HCT116 (cell line): ENCODE measurements at regions not wholly inside any gene's neighbourhood (a gene's known extent, or its start where the extent isn't known, plus 50 kb on each side); places are given as distances from the start of the nearest gene placed in this dataset.

Source experiments
- ATAC-seq: fragments of 200-7000 bp; cut with Tn5 transposase; 2 replicates; pipeline ENCODE4 v1.9.1; 2020; ENCODE audit warnings: mild to moderate bottlenecking, moderate library complexity
- BruUV-seq: library from RNA; stranded (reverse); fragments of 400-500 nt; replicated peaks from 2 replicates; lab custom pipeline; 2021; lab: Mats Ljungman, UMichigan
- CTCF ChIA-PET: fragments of 300-600 bp; sonication (Branson Sonifier 250); formaldehyde crosslinking; loops from one replicate; lab custom pipeline; 2021; ENCODE audit warnings: antibody characterized with exemption; lab: Charles Lee
- POLR2A ChIA-PET: fragments of 300-600, 350-600 bp; sonication (Branson Sonifier 250); formaldehyde crosslinking; loops from one replicate; lab custom pipeline; 2021; ENCODE audit warnings: antibody characterized with exemption; lab: Charles Lee
- RAD21 ChIA-PET, 2 experiments: fragments of 300-600 bp; sonication (Branson Sonifier 250); formaldehyde crosslinking; loops; one replicate each; lab custom pipeline; 2023; ENCODE audit warnings: low total read pairs in 2 of 2; ENCODE audit not compliant: uncharacterized antibody in 2 of 2, unreplicated experiment in 2 of 2, low non-redundant PET in 1 of 2; lab: Charles Lee
- DNase-seq: peaks from one replicate; pipeline ENCODE4 v3.0.0-alpha.2; 2010; ENCODE audit warnings: low read depth, low spot score
- H2AFZ ChIP-seq: fragments of 200-600 bp; shearing (Covaris generic), sonication (generic); 2 replicates; pipeline ENCODE4 v1.6.1; 2017; ENCODE audit warnings: low read depth, mixed run types, mixed read lengths, antibody characterized with exemption, low read length; ENCODE audit not compliant: poor library complexity, severe bottlenecking
- H3K27ac ChIP-seq: 2 replicates; pipeline ENCODE4 v1.5.1; 2012; ENCODE audit warnings: low read depth, low read length
- H3K27me3 ChIP-seq: fragments of 200-600 bp; sonication (generic); 2 replicates; pipeline ENCODE4 v1.6.1; 2016; ENCODE audit warnings: mixed run types, low read length, mixed read lengths; ENCODE audit not compliant: insufficient read depth
- H3K36me3 ChIP-seq, 2 experiments: fragments of 200-500 bp in 1 of 2; fragments of 200-600 bp in 1 of 2; sonication (Bioruptor generic) in 1 of 2; sonication (generic) in 1 of 2; 2 replicates each; pipeline versions ENCODE4 v1.5.1 to v1.6.1; 2014 to 2016; ENCODE audit warnings: low read length in 2 of 2, inconsistent platforms in 1 of 2, mixed read lengths in 1 of 2, mixed run types in 1 of 2; ENCODE audit not compliant: insufficient read depth in 2 of 2, control insufficient read depth in 1 of 2
- H3K4me1 ChIP-seq, 2 experiments: fragments of 200-600 bp in 1 of 2; sonication (generic) in 1 of 2; 2 replicates each; pipeline versions ENCODE4 v1.5.1 to v1.6.1; 2012 to 2017; ENCODE audit warnings: low read length in 2 of 2, inconsistent platforms in 1 of 2, mild to moderate bottlenecking in 1 of 2, mixed read lengths in 1 of 2, mixed run types in 1 of 2, moderate library complexity in 1 of 2; ENCODE audit not compliant: insufficient read depth in 2 of 2, control insufficient read depth in 1 of 2
- H3K4me2 ChIP-seq: fragments of 200-600 bp; sonication (generic); 2 replicates; pipeline ENCODE4 v1.6.1; 2017; ENCODE audit warnings: mixed run types, low read length, mixed read lengths
- H3K4me3 ChIP-seq, 2 experiments: fragments of 200-600 bp in 1 of 2; sonication (generic) in 1 of 2; replicated peaks in 1 of 2; 2 replicates each; pipeline ENCODE4 v1.5.1; 2011 to 2016; ENCODE audit warnings: low read length in 2 of 2, control low read depth in 1 of 2, low read depth in 1 of 2, mild to moderate bottlenecking in 1 of 2, mixed read lengths in 1 of 2, mixed run types in 1 of 2
- H3K79me2 ChIP-seq: fragments of 200-600 bp; sonication (generic); 2 replicates; pipeline ENCODE4 v1.6.1; 2017; ENCODE audit warnings: mild to moderate bottlenecking, mixed run types, low read length, moderate library complexity, mixed read lengths; ENCODE audit not compliant: insufficient read depth
- H3K9ac ChIP-seq: fragments of 200-600 bp; sonication (generic); 2 replicates; pipeline ENCODE4 v1.6.1; 2016; ENCODE audit warnings: low read length, mixed read lengths
- H3K9me2 ChIP-seq: fragments of 200-600 bp; sonication (generic), shearing (Covaris generic); 2 replicates; pipeline ENCODE4 v1.6.1; 2017; ENCODE audit warnings: mixed run types, mild to moderate bottlenecking, moderate library complexity; ENCODE audit not compliant: insufficient read depth
- H3K9me3 ChIP-seq, 2 experiments: fragments of 200-500 bp in 1 of 2; fragments of 200-600 bp in 1 of 2; sonication (Bioruptor generic) in 1 of 2; sonication (generic) in 1 of 2; 2 replicates each; pipeline ENCODE4 v1.6.1; 2014 to 2017; ENCODE audit warnings: low read length in 2 of 2, mixed read lengths in 2 of 2, inconsistent platforms in 1 of 2, low read depth in 1 of 2, mild to moderate bottlenecking in 1 of 2, mixed run types in 1 of 2, moderate library complexity in 1 of 2; ENCODE audit not compliant: control insufficient read depth in 1 of 2, insufficient read depth in 1 of 2
- H4K20me1 ChIP-seq: fragments of 200-600 bp; sonication (generic), shearing (Covaris generic); 2 replicates; pipeline ENCODE4 v1.6.1; 2017; ENCODE audit warnings: mixed run types, mild to moderate bottlenecking, moderate library complexity; ENCODE audit not compliant: insufficient read depth
- CEBPB ChIP-seq: IDR thresholded peaks from 2 replicates; pipeline ENCODE4 v1.6.1; 2012; ENCODE audit warnings: low read depth
- EGR1 ChIP-seq: IDR thresholded peaks from 2 replicates; pipeline ENCODE4 v1.6.1; 2012; ENCODE audit warnings: low read depth
- EZH2 ChIP-seq: fragments of 200-600 bp; sonication (generic); IDR thresholded peaks from 2 replicates; pipeline ENCODE4 v1.6.1; 2017; ENCODE audit warnings: antibody characterized with exemption, mixed run types
- EZH2phosphoT487 ChIP-seq: fragments of 200-600 bp; IDR thresholded peaks from 2 replicates; pipeline ENCODE4 v1.6.1; 2018; ENCODE audit warnings: antibody characterized with exemption, borderline replicate concordance
- JUND ChIP-seq: IDR thresholded peaks from 2 replicates; pipeline ENCODE4 v1.6.1; 2012
- POLR2A ChIP-seq: IDR thresholded peaks from 2 replicates; pipeline ENCODE4 v1.7.0; 2011; ENCODE audit warnings: borderline replicate concordance; ENCODE audit not compliant: insufficient read depth, insufficient read length; ENCODE audit errors: extremely low read depth
- RAD21 ChIP-seq: IDR thresholded peaks from 2 replicates; pipeline ENCODE4 v1.6.1; 2012; ENCODE audit warnings: low read depth, mild to moderate bottlenecking
- SIN3A ChIP-seq: IDR thresholded peaks from 2 replicates; pipeline ENCODE4 v1.6.1; 2012; ENCODE audit warnings: low read depth
- SRF ChIP-seq: IDR thresholded peaks from 2 replicates; pipeline ENCODE4 v1.6.1; 2012; ENCODE audit warnings: low read depth
- TCF7L2 ChIP-seq: IDR thresholded peaks from 2 replicates; pipeline ENCODE4 v1.7.0; 2011; ENCODE audit warnings: borderline replicate concordance, inconsistent platforms; ENCODE audit not compliant: insufficient read depth, insufficient read length; ENCODE audit errors: extremely low read depth
- YY1 ChIP-seq: IDR thresholded peaks from 2 replicates; pipeline ENCODE4 v1.6.1; 2011; ENCODE audit warnings: low read length, low read depth, moderate library complexity, mild to moderate bottlenecking; ENCODE audit not compliant: insufficient replicate concordance; ENCODE audit errors: extremely low read depth
- ZFX ChIP-seq: fragments of 450-650 bp; IDR thresholded peaks from 2 replicates; pipeline ENCODE4 v1.6.1; 2017
- ZNF274 ChIP-seq: fragments of 200-500 bp; sonication (Bioruptor generic); IDR thresholded peaks from 2 replicates; pipeline ENCODE4 v1.6.1; 2014; ENCODE audit warnings: mild to moderate bottlenecking, low read depth, low read length, inconsistent platforms
- intact Hi-C: fragments of 100-400 bp; cut with micrococcal nuclease; formaldehyde crosslinking; loops from 2 replicates; pipeline ENCODE4 v1.10.0; 2022
- TF ChIP-seq, protein P1 (sequence below): IDR thresholded peaks from 2 replicates; pipeline ENCODE4 v1.6.1; 2012
- TF ChIP-seq, protein P2 (sequence below): IDR thresholded peaks from 2 replicates; pipeline ENCODE4 v1.6.1; 2011; ENCODE audit warnings: mild to moderate bottlenecking, low read length, moderate library complexity; ENCODE audit not compliant: insufficient replicate concordance; ENCODE audit errors: extremely low read depth
- TF ChIP-seq, protein P3 (sequence below): IDR thresholded peaks from 2 replicates; pipeline ENCODE4 v1.6.1; 2012; ENCODE audit warnings: low read depth

DNA sequence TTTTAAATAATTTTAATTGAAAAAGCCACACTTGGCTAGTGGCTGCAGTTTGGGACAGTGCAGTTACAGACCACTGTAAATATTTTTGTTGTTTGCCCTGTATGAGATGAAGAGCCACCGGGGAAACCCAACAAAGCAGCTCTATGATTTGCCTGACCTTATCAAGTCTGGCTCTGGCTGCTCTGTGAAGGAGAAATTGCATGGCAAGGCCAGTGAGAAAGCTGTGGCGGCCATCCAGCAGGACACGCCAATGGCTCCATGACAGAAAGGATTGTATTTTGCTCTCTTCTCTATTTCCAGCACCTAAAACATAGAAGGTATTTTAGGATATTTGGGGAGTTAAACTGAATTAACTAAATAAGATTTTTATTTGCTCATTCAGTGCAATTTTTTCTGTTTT, 330.0 kb upstream of the DYNLRB2 start:
- Histone ChIP-seq H4K20me1 (no peaks in the 10 kb centered on the region), H3K27me3 (no peaks in the 10 kb centered on the region), H3K27ac (no peak overlapping the region), H3K9me3 (peaks cover 20 to 65% of the 10 kb centered on the region in 2 experiments; a peak in 2 of 4 replicates), H3K9ac (no peak overlapping the region), H3K4me2 (no peak overlapping the region), H3K79me2 (no peaks in the 10 kb centered on the region), H3K4me1 (no peaks in the 10 kb centered on the region), H3K9me2 (no peaks in the 10 kb centered on the region), H2AFZ (no peak overlapping the region), H3K36me3 (no peaks in the 10 kb centered on the region), H3K4me3 (no peak overlapping the region)
- POLR2A ChIA-PET, result no interaction called here
- DNase-seq (no peak), ATAC-seq (no peak)
- CTCF ChIA-PET, result no interaction called here
- BruUV-seq, result no TSS peak
- TF ChIP-seq EZH2phosphoT487 (no peak), TCF7L2 (no peak), YY1 (no peak), SIN3A (no peak), EGR1 (no peak), JUND (no peak)
- TF ChIP-seq, protein P1, sequence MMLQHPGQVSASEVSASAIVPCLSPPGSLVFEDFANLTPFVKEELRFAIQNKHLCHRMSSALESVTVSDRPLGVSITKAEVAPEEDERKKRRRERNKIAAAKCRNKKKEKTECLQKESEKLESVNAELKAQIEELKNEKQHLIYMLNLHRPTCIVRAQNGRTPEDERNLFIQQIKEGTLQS, result no peak
- intact Hi-C loops, result no loop called here
- RAD21 ChIA-PET, result no interaction called here

DNA sequence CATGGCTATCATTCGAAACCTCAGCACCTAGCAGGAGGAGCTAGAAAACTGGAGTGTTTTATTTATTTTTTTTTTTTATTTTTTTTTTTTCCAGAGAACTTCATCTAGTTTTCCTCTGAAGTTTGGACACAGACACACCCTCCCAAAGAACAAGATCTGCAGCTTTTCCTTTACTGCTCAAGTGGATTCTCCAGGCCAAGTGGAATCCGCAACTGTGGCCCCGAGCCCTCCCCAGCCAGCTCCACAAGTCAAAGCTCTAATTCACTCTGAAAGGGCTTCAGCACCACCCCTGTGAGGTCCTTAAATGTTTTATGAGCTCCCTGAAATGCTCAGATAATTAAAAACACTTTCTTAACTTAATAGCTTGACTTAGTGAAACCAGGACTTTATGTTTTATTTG, 332.1 kb upstream of the DYNLRB2 start:
- Histone ChIP-seq H3K9me2 (no peaks in the 10 kb centered on the region), H3K9me3 (peaks cover 22 to 61% of the 10 kb centered on the region in 2 experiments; a peak in 2 of 4 replicates), H3K9ac (no peak overlapping the region), H2AFZ (no peak overlapping the region), H3K79me2 (no peaks in the 10 kb centered on the region), H3K36me3 (no peaks in the 10 kb centered on the region), H3K4me3 (no peak overlapping the region), H3K4me1 (no peaks in the 10 kb centered on the region), H3K4me2 (no peak overlapping the region), H3K27me3 (no peaks in the 10 kb centered on the region), H4K20me1 (no peaks in the 10 kb centered on the region), H3K27ac (no peak overlapping the region)
- ChIA-PET POLR2A (no interaction called here), CTCF (no interaction called here), RAD21 (no interaction called here)
- ATAC-seq, result no peak
- BruUV-seq, result no TSS peak
- intact Hi-C loops, result no loop called here
- no peak for DNase-seq
- TF ChIP-seq, protein P2, sequence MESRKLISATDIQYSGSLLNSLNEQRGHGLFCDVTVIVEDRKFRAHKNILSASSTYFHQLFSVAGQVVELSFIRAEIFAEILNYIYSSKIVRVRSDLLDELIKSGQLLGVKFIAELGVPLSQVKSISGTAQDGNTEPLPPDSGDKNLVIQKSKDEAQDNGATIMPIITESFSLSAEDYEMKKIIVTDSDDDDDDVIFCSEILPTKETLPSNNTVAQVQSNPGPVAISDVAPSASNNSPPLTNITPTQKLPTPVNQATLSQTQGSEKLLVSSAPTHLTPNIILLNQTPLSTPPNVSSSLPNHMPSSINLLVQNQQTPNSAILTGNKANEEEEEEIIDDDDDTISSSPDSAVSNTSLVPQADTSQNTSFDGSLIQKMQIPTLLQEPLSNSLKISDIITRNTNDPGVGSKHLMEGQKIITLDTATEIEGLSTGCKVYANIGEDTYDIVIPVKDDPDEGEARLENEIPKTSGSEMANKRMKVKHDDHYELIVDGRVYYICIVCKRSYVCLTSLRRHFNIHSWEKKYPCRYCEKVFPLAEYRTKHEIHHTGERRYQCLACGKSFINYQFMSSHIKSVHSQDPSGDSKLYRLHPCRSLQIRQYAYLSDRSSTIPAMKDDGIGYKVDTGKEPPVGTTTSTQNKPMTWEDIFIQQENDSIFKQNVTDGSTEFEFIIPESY, result no peak
- no peak for TF ChIP-seq YY1
- no peak for TF ChIP-seq ZFX
- no peak for TF ChIP-seq ZNF274
- TF ChIP-seq, protein P3, sequence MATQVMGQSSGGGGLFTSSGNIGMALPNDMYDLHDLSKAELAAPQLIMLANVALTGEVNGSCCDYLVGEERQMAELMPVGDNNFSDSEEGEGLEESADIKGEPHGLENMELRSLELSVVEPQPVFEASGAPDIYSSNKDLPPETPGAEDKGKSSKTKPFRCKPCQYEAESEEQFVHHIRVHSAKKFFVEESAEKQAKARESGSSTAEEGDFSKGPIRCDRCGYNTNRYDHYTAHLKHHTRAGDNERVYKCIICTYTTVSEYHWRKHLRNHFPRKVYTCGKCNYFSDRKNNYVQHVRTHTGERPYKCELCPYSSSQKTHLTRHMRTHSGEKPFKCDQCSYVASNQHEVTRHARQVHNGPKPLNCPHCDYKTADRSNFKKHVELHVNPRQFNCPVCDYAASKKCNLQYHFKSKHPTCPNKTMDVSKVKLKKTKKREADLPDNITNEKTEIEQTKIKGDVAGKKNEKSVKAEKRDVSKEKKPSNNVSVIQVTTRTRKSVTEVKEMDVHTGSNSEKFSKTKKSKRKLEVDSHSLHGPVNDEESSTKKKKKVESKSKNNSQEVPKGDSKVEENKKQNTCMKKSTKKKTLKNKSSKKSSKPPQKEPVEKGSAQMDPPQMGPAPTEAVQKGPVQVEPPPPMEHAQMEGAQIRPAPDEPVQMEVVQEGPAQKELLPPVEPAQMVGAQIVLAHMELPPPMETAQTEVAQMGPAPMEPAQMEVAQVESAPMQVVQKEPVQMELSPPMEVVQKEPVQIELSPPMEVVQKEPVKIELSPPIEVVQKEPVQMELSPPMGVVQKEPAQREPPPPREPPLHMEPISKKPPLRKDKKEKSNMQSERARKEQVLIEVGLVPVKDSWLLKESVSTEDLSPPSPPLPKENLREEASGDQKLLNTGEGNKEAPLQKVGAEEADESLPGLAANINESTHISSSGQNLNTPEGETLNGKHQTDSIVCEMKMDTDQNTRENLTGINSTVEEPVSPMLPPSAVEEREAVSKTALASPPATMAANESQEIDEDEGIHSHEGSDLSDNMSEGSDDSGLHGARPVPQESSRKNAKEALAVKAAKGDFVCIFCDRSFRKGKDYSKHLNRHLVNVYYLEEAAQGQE, result no peak
- TF ChIP-seq, protein P1, result no peak
- no peak for TF ChIP-seq RAD21
- TF ChIP-seq EZH2phosphoT487, result no peak
- no peak for TF ChIP-seq POLR2A
- TF ChIP-seq CEBPB, result no peak
- no peak for TF ChIP-seq SRF
- no peak for TF ChIP-seq EZH2
